UCSD-AML1 (cell line): ENCODE measurements at regions not wholly inside any gene's neighbourhood (a gene's known extent, or its start where the extent isn't known, plus 50 kb on each side); places are given as distances from the start of the nearest gene placed in this dataset.
A peak's percentile ranks its signal among the peaks of the same experiment; 100 is the strongest.

Source experiments
- DNase-seq: peaks from one replicate; lab custom pipeline; 2025; ENCODE audit not compliant: unreplicated experiment; lab: John Stamatoyannopoulos, UW

DNA sequence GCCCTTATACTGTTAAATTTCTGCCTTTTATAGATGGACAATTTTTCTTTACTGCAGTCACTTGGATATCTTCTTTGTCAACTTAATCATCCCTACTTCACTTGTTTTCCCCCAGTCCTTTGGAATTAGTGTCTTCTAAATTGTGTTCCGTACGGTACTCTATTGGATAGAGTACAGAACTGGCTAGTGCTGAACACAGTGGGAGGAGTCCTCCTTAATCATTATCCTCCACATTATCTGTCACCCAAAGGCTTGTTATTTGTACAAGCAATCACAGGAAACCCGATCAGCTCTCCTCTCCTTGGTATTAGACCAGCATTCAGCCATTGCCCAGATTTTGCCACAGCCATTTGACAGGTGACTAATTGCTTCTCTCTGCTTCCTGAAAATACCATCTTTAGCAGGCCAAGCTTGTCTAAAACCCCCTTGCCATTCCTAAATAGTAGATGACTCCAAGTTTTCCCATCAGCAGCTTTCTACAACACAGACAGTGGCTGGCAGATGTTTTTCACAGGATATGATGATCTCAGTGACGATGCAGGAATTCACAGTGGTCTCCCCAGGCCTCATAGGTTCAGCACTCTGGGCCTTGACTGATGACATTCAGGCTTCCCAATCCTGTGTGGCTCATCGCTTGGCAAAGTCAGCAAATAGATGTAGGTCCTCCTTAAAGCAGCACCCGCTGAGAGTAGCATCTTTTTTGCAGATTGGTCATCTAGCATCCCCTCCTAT lies 216.0 kb upstream of the RGS6 start:
- no peak for DNase-seq

DNA sequence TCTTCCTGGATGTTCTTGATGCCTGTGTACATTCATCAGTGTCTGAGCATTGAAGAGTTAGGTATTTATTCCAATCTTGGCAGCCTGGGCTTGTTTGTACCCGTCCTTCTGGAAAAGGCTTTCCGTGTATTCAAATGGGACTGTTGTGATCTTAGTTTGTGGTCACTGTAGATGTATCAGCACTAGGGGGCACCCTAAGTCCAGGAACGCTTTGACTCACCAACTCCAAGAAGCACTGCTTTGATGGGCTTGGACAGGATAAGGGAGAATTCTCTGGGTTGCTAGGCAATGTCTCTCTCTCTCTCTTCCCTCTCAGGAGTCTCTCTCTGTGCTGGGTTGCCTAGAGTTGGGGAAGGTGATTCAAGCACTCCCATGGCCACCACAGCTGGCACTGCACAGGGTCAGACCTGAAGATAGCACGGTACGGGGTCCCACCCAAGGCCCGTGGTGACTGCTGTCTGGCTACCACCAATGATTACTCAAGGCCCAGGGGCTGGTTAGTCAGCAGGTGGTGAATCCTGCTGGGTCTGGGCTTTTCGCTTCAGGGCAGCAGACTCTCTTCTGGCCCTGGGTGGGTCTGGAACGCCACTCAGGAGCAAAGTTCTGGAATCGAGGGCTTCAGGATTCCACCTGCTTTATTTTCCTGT lies 211.1 kb upstream of the RGS6 start:
- peak; percentile 38 for DNase-seq

DNA sequence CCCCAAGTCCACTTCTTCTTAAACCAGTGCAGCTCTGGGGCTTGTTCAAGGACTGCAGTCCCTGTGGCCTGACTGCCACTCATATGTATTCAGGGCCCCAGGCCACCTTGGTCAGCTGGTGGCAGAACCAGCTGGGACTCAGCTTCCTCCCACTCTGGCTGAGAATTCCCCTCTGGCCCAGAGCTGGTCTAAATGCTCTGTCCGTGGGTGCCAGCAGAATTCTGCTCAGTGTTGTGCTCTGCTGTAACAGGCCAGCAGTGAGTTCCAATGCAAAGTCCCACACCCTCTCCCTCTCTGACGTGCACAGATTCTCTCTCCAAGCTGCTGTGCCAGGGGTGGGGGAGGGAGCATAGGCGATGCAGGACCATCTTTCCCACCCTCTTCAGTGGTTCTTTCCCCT lies 210.4 kb upstream of the RGS6 start:
- DNase-seq = no peak

DNA sequence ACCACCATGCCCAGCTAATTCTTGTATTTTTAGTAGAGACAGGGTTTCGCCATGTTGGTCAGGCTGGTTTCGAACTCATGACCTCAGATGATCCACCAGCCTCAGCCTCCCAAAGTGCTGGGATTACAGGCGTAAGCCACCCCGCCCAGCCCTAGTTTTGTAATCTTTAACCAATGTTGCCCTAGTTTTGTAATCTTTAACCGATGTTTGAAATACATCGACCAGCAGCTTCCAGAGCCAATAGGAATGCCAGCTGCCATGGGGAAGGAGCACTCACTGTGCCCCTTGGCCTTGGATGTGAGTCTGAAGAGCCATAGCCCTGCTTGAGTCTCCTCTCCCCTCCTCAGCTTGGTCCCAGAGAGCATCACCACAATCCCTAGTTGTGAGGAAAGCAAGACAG lies 209.3 kb upstream of the RGS6 start:
- DNase-seq = no peak

DNA sequence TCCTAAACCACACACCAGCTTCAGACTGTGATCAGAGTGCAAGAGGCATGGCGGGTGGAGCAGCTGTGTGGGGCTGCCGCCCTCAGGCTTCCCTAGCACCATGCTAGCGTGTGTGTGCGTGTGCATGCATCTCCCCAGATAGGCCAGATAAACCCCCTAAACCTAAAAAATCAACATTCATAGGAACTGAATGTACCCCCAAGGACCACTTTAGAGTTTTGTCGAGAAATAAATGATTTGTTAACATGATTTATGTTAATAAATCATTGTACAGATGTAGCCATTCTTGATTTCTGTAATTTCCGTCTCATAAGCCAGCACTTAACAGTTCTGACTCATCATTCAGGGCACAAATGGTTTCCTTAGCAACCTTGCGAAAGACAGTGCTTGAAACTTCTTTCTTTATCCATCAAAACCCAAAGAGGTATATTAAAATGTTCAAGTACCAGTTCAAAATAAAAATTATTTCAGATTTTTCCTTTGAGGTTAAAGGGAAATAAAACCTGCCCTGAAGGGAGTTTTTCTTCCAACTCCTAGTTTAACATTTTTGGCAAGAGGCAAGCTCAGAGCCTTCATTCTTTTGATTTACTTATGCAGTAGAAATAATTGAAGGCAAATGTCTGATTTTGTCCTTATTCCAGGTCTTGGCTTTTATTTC lies 206.2 kb upstream of the RGS6 start:
- no peak for DNase-seq

DNA sequence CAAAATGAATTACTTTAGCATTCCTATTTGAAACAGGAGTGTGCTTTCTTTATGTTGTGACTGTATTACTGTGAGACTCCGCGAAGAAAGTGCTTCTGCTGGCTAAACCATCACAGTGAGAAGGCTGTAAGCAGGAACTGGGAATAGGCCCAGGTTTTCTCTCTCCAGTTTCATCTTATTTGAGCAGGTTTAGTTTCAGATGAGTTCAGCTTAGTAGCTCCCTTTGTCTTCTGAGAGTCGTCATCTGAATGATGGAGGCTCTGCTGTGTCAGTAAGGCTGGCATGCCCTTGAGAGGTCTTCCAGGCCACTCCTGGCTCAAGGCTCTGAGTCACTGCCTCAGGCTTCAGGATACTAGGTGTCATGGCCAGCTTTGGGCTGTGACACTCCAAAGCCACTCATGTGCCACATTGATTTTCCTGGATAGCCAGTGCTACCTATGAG lies 205.6 kb upstream of the RGS6 start:
- no peak for DNase-seq

DNA sequence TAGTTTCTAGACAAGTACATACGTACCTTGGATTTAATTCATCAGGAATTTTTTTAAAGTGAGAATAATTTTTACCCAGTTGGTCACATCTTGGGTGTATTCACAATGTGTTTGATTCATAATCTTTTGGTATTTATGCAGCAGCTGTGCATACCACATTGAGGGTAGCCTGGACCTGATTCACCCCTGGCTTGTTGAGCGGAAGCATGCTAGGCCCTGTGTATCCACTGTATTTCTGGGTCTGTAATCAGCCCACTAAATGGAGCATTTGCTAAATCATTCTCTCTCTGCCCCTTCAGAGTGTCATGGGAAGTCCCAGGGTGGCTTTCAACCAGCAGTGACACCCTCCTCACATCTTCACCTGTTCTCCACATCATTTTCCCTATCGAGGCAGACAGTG lies 203.8 kb upstream of the RGS6 start:
- DNase-seq = no peak

DNA sequence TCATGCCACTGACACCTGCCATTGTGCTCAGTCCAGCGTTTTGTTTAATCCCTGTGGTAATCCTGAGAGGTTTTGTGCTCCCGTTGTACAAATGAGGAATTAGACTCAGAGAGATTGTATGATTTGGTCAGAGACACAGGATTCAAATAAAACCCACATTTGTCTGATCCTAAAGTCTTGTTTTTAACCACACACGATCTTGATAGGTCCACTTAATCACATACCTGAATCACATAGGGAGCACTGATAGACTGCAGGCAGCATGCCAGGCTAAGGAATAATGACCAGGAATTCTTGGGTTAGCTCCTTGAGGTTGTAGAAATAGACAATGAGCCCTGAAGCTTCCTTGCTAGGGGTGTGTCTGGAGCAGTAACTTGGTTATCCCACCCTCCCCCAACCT lies 202.6 kb upstream of the RGS6 start:
- no peak for DNase-seq

DNA sequence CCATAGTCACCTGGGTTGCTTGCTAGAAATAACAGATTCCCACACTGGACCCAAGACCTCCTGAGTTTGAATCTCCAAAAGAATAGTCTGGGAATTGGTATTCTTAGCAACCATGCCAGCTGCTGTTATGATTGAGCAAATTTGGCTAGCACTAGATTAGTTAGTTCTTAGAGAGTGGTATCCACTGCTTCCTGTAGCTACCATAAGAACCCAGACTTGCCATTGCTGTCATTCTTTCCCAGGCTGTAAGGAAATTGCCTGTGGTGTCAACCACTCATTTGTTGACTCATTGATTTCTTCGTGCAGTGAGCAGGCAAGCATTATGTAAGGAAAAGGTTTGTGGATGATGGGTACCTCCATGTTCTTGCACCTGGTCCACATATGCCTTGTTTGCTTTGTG lies 201.8 kb upstream of the RGS6 start:
- DNase-seq = no peak

DNA sequence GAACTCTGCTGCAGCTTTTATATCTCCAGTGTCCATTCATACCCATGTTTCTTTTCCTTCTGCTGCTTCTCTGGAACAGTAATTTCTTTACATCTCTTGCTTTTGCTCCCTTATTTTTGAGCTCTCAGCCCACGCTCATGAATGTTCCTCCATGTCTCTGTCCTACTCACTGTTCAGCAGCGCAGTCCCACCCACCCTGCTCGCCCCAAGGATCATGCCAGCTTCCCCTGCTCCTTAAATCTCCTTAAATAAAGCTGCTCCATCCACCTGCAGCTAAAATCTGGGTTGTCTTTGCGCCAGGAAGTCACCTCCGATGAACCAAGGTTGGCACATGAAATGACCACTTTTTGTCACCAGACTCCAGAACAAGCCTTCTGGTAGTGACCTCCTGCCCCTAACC lies 201.1 kb upstream of the RGS6 start:
- no peak for DNase-seq

DNA sequence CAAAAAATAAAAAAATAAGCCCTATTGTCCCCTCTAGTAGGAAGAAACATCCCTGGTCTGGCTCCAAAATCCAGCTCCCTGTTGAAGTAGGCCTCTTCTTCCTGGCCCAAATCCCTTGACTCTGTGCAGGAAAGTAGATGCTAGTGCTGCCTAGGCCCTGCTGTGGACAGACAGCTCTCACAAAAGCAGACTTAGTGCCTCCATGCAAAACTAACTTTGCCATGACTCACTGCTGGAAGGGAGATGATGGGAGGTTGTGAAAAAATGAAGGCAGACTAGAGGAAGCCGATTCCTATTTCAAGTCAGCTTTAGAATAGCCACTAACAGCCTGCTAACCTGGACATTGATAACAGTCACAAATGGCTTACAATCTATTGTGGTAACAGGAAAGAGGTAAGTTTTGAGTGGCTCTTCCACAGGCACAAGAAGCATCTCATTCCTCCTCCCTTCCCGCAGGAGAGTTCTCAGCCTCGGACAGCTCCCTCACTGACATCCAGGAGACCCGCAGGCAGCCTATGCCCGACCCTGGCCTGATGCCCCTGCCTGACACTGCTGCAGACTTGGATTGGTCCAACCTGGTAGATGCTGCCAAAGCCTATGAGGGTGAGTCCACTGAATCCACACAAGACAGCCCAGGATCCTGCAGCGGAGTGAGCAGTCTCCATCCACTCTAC lies 198.9 kb upstream of the RGS6 start:
- DNase-seq = no peak

DNA sequence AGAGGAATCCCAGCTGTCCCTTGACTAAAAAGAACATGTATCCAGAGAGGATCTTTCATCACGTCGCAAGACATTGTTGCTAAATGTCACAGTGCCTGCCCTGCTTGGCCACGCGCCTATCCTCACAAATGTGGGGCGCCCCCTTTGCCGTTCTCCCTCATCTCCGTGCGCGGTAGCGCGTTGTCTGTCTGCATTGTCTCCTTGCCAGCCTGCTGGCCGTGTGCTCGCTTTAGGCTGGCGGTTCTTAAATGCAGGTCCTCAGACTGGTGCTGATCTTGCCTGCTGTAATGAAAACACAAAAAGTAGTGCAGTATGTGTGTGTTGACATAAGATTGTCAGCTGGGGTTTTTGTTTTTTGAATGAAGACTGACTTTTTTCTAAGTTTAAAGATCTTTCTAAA lies 198.2 kb upstream of the RGS6 start:
- no peak for DNase-seq

DNA sequence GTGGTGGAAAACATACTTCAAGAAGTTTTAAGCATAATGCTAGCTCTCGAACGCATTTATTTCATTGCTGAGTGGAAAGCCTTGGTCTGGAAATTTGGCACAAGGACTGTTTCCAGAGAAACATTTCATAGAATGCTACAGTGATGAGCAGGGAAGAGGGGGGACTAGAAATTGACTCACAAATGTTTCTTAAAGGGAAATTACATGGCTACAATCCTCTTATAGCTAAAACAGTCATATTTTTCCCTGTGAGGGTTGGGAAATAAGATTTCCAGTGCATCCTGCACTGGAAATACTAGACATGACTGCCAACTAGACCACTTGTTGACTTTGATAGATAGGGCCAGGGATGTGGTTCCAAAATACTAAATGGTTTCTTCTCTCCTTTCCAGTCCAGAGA lies 197.3 kb upstream of the RGS6 start:
- no peak for DNase-seq

DNA sequence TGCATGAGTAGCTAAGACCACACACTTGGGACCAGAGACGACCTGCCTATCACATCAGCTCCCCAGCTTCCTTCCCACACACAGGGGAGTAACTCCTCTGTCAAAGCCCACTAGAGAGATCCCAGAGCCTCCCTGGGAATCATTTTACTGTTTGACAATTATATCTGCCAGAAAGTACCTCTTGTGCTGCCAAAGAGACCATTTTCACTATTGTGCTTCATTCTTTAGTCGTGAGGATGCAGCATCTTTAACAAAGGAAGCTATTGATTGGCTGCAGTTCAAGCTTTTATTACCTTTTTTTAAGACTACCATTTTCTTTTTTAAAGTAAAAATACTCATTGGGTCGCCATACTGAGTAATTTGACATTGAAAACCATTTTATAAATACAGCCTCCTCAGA lies 194.5 kb upstream of the RGS6 start:
- no peak for DNase-seq

DNA sequence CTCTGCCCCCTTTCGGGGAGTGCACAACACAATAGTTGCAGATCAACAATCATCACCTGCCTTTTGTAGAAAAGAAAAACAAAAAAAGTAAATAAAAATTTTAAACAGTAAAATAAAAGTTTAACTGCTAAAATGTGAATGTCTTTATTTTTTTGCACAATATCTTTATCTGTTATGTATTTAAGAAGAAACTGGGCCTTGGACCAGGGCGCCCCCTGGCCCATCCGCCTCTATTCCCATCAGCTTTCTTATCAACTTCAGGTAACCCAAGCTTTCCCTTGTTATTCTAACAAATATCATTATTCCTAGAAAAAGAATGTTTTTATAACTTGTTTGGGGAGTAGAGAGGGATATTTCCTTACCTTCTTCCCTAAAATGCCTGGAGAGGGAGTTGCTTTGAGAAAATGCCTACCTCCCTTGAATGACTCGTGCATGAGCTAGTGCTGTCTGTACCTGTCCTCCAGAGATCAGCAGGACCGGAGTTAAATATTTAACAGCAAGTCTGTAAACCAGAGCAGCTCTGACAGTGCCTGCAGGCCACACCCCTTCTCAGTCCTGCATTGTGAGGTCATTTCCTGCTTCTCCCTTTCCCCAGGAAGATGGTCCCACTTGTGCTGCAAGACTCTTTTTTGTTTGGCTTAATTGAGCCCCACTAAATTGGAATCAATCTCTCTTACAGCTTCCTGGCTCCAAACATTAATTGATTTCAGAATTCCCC lies 192.8 kb upstream of the RGS6 start:
- no peak for DNase-seq

DNA sequence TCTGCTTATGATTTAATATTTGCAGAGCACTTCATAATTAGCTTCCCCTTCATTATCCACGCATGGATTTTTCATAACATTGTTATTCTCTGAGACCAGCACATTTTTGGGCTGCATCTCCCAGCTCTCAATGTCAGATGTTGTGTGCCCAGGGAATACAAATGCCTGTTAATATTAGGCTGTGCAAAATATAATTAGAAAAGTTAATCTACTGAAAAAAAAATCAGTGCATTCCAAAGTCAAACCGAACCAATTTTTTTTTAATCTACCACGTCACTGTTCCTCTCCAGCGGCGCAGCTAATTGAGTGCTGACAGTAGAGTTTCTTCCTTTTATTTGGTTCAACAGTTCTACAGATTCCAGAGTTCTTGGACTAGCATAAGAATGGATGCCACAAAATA lies 191.0 kb upstream of the RGS6 start:
- no peak for DNase-seq

DNA sequence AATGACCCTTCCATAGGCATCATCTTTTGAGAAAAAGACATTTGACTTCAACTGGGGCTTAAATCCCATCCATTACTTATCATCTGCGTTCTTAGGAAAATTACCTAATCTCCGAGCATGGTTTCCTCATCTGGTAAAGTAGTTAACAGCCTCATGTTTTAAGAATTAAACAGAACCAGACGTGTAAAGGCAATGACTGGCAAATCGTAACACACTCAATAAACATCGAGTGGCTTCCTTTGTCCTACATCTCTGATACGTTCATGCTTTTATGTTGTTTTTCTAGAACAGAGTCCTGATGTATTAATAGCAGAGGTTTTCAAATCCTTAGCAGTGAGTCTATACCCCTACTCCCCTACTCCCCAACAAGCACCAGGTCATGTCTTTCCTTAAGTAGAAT lies 189.7 kb upstream of the RGS6 start:
- DNase-seq = no peak

DNA sequence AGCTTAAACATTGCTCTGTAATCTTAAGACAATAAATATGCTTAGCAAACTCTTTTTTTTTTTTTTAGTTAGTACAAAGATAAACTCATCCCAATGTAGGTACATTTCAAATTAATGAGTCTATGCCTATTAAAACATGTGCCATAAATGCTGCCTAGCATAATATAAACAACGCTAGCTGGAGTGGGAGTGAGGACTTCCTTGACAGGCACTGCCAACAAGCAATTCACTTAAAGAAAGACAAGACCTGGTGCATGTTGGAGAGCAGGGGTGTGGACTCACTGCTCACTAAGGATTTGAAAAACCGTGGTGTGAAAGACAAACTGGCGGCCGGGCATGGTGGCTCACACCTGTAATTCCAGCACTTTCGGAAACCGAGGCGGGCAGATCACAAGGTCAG lies 187.2 kb upstream of the RGS6 start:
- no peak for DNase-seq

DNA sequence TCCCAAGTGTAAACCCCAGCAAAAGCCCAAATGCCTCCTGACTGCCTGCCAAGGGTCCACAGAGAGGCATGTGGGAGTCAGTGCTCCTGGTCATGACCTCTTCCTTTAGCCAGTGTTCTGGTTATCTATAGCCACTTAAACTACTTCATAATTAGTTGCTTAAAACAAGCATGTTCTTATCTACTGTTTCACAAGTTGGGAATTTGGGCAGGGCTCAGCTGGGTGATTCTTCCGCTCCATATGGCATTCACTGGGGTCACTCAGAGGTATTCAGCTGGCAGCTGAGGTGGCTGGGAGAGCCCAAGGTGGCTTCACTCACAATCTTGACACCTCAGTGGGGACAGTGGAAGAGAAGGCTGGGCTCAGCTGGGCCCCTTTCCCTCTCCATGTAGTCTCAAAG lies 184.0 kb upstream of the RGS6 start:
- DNase-seq = no peak

DNA sequence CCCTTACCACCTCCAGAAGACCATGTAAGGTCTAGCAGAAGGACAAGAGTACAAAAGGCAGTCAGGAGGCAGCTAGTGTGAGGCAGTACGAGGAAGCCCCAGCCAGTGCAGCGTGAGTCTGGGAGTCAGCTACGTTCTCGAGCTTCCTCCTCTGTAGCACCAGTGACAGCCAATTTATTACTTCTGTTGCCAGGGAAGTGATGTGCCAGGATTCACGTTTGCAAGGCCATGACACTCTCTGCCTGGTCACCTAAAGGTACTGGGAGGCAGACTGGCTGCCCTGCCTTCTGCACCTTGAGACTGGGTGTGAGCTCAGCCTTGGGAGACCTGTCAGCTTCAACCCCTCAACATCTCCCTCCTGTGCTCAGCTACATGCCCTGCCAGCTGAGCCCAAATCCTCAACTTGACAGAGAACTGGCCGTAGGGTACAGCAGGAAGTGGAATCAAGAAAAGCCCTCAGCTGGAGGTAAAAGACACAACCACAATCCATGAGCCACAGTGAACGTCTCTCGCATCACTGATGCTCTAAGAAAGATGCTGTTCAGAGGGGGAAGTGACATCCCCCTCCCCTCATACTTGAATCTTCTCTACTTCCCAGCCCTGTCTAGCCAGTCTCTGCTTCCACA lies 182.5 kb upstream of the RGS6 start:
- DNase-seq = peak; percentile 21

DNA sequence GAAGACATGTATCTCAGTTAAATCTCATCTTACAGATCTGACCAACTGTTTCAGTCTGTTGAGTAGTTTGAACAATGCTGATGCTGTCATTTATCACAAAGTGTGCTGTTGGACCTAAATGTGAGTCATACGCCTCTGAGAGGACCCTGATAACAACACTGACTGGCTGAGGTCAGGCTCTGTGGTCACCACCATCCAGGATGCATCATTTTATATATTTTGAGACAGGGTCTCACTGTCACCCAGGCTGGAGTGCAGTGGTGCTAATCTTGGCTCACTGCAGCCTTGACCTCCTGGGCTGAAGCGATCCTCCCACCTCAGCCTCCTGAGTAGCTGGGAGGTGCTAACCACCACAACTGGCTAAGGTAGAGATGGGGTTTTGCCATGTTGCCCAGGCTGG lies 181.0 kb upstream of the RGS6 start:
- no peak for DNase-seq
